ENCODE measurements at regions not wholly inside any gene's neighbourhood (a gene's known extent, or its start where the extent isn't known, plus 50 kb on each side); places are given as distances from the start of the nearest gene placed in this dataset.

DNA sequence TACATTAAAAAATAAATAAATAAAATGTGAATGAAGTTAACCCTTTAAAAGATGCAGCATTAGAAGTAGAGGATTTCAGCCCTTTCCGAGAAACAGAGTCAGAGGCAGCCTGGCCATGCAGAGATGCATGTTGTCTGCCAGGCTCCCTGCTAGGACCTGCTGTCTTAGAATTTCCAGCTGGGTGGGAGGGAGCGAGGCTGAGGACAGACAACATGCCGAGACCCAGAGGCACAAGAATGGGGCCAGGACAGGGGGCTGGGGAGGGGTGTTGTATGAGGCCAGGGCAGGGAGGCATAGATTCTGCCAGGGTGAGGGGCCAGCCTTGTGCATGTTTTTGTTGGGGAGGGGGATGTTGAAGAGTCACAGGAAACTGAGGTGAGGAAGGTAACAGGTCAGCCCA is 68.6 kb upstream of the NEURL1B start:
- TF ChIP-seq RARB (CRISPR knock-in tag; IDR thresholded peaks at IDR 0.05) (no peak), ZNF70 (CRISPR knock-in tag; IDR thresholded peaks at IDR 0.05) (no peak), CSDC2 (CRISPR knock-in tag; IDR thresholded peaks at IDR 0.05) (no peak), BACH2 (CRISPR knock-in tag; IDR thresholded peaks at IDR 0.05; ENCODE audit: borderline replicate concordance) (no peak)
- TF ChIP-seq, protein P1, sequence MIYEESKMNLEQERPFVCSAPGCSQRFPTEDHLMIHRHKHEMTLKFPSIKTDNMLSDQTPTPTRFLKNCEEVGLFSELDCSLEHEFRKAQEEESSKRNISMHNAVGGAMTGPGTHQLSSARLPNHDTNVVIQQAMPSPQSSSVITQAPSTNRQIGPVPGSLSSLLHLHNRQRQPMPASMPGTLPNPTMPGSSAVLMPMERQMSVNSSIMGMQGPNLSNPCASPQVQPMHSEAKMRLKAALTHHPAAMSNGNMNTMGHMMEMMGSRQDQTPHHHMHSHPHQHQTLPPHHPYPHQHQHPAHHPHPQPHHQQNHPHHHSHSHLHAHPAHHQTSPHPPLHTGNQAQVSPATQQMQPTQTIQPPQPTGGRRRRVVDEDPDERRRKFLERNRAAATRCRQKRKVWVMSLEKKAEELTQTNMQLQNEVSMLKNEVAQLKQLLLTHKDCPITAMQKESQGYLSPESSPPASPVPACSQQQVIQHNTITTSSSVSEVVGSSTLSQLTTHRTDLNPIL (CRISPR knock-in tag; IDR thresholded peaks at IDR 0.05; ENCODE audit: low read depth): no peak

All from SK-N-SH treated with all-trans-retinoic acid at 6 μM for 48 hours (cell line).